GM18861 (cell line): ENCODE measurements at regions not wholly inside any gene's neighbourhood (a gene's known extent, or its start where the extent isn't known, plus 50 kb on each side); places are given as distances from the start of the nearest gene placed in this dataset.

Source experiments
- ATAC-seq: cut with Tn5 transposase; IDR thresholded peaks from one replicate; pipeline ENCODE4 v1.9.1; 2021; ENCODE audit not compliant: unreplicated experiment

DNA sequence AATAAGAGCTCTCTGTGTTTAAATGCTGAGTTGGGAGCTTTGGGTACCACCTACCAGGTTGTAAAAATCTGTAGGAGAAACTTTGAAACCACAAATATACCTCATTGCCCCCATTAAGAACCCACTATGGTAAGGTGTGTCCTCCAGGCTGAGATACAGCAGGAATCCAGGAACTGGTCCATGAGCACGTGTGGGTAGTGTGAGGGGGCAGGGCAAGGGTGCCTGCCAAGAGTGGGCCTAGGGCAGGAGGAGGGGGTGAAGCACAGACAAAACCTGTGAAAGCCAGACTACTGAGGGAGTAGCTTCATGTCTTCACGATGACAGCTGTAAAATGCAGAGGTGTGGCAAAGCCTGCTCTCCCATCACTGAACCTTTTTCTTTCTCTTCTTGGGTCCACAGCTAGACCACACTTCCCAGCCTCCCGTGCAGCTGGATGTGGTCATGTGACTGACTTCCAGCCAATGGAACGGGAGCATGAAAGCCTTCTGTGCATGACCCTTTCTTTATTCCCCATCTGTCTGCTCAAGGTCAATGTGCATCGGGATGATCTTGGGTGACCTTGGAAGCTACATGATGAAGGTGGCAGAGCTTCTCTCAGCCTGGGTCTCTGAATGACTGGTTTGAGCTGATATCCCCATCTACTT is 51.1 kb upstream of the POMGNT2 start:
- ATAC-seq, result no peak

DNA sequence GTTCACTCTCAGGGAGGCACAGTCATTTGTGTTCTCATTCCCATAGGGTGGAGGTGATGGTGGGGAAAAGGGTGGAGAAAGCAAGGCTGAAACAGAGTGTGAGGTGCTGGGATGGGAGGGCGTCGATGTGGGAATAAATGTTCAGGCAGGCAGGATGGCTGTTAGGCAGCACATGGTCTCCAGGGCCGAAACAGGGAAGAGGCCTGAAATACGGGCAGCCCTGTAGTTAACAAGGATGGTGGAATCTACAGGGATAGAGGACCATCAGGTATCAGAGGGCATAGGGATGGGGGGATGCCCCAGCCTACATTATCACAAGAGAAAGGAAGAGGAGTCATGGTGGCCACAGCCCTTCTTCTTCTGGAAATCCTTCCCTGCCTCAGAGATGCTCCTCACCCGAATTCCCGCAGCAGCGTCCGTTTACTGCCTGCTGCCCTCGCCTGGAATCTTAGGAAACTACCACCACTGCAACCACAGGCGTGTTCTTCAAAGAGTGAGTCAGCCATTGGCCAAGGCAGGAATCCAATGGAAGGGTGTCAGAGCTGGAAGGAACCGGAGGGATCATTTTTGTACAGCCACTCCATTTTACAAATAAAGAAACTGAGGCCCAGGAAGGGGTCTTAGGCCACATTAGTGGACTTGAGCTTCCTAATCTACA is 49.7 kb upstream of the POMGNT2 start:
- no peak for ATAC-seq
